SK-N-SH (cell line): ENCODE measurements at regions not wholly inside any gene's neighbourhood (a gene's known extent, or its start where the extent isn't known, plus 50 kb on each side); places are given as distances from the start of the nearest gene placed in this dataset.

Experiments
- CTCF ChIA-PET: fragments of 300-600, 350-600 bp; formaldehyde crosslinking; extraction: SDS; loops from one replicate; lab custom pipeline; 2021; lab: Yijun Ruan, JAX
- POLR2A ChIA-PET: fragments of 350-600 bp; sonication (Branson Sonifier 250); formaldehyde crosslinking; extraction: SDS; loops from one replicate; lab custom pipeline; 2020; ENCODE audit warnings: antibody characterized with exemption, inconsistent platforms; lab: Yijun Ruan, JAX
- DNase-seq: peaks from one replicate; pipeline ENCODE4 v3.0.0; 2012
- H2AFZ ChIP-seq: fragments of 200-600 bp; sonication (generic); 2 replicates; pipeline ENCODE4 v1.8.1; 2016; ENCODE audit warnings: antibody characterized with exemption, mild to moderate bottlenecking, low read depth
- H3F3A ChIP-seq: fragments of 200-600 bp; sonication (generic); replicated peaks from 2 replicates; pipeline ENCODE3; 2016; ENCODE audit warnings: antibody characterized with exemption, mild to moderate bottlenecking; ENCODE audit not compliant: insufficient read depth
- H3K27ac ChIP-seq, 2 experiments: fragments of 200-500 bp in 1 of 2; fragments of 200-600 bp in 1 of 2; sonication (Bioruptor generic) in 1 of 2; sonication (generic), shearing (Covaris generic) in 1 of 2; 2 replicates each; pipeline versions ENCODE4 v1.5.1 to v1.6.1; 2014 to 2016; ENCODE audit warnings: low read depth in 2 of 2, inconsistent platforms in 1 of 2, low read length in 1 of 2, mild to moderate bottlenecking in 1 of 2, mixed read lengths in 1 of 2
- H3K27me3 ChIP-seq: fragments of 200-600 bp; sonication (generic), shearing (Covaris generic); 2 replicates; pipeline ENCODE4 v1.6.1; 2016; ENCODE audit warnings: mixed run types; ENCODE audit not compliant: insufficient read depth
- H3K36me3 ChIP-seq, 2 experiments: fragments of 200-500 bp in 1 of 2; fragments of 200-600 bp in 1 of 2; sonication (Bioruptor generic) in 1 of 2; sonication (generic) in 1 of 2; replicated peaks in 1 of 2; 2 replicates each; pipeline versions ENCODE3 to v1.5.1; 2014 to 2016; ENCODE audit warnings: low read length in 1 of 2, mild to moderate bottlenecking in 1 of 2; ENCODE audit not compliant: insufficient read depth in 2 of 2, control insufficient read depth in 1 of 2
- H3K4me1 ChIP-seq, 2 experiments: fragments of 200-500 bp in 1 of 2; fragments of 200-600 bp in 1 of 2; sonication (Bioruptor generic) in 1 of 2; sonication (generic), shearing (Covaris generic) in 1 of 2; 2 replicates each; pipeline versions ENCODE4 v1.5.1 to v1.6.1; 2014 to 2016; ENCODE audit warnings: low read depth in 1 of 2, low read length in 1 of 2, mixed run types in 1 of 2; ENCODE audit not compliant: insufficient read depth in 2 of 2, control insufficient read depth in 1 of 2
- H3K4me2 ChIP-seq: fragments of 200-600 bp; sonication (generic), shearing (Covaris generic); 2 replicates; pipeline ENCODE4 v1.6.1; 2017; ENCODE audit warnings: mixed run types
- H3K4me3 ChIP-seq, 2 experiments: fragments of 200-500 bp in 1 of 2; fragments of 200-600 bp in 1 of 2; sonication (Bioruptor generic) in 1 of 2; sonication (generic), shearing (Covaris generic) in 1 of 2; 2 replicates each; pipeline versions ENCODE4 v1.5.1 to v1.8.1; 2014 to 2016; ENCODE audit warnings: low read depth in 2 of 2, inconsistent platforms in 1 of 2, low read length in 1 of 2, mild to moderate bottlenecking in 1 of 2, mixed read lengths in 1 of 2, moderate library complexity in 1 of 2
- H3K79me2 ChIP-seq: fragments of 200-600 bp; sonication (generic); 2 replicates; pipeline ENCODE4 v1.8.1; 2017; ENCODE audit warnings: mild to moderate bottlenecking; ENCODE audit not compliant: insufficient read depth
- H3K9ac ChIP-seq: fragments of 200-600 bp; sonication (generic); 2 replicates; pipeline ENCODE4 v1.6.1; 2017; ENCODE audit warnings: mixed run types
- H3K9me2 ChIP-seq: fragments of 200-600 bp; sonication (generic); 2 replicates; pipeline ENCODE4 v1.6.1; 2017; ENCODE audit warnings: mixed run types
- H3K9me3 ChIP-seq: fragments of 200-600 bp; sonication (generic); 2 replicates; pipeline ENCODE4 v1.6.1; 2017; ENCODE audit warnings: mixed run types, mild to moderate bottlenecking, moderate library complexity
- H4K20me1 ChIP-seq: fragments of 200-600 bp; sonication (generic); 2 replicates; pipeline ENCODE4 v1.6.1; 2017; ENCODE audit warnings: mild to moderate bottlenecking, mixed run types; ENCODE audit not compliant: insufficient read depth
- EP300 ChIP-seq, 2 experiments: IDR thresholded peaks; 2 replicates each; pipeline versions ENCODE4 v1.4.0 to v1.6.1; 2012; ENCODE audit warnings: borderline replicate concordance in 1 of 2, low read depth in 1 of 2, low read length in 1 of 2
- EZH2phosphoT487 ChIP-seq: fragments of 200-600 bp; sonication (generic); IDR thresholded peaks from 2 replicates; pipeline ENCODE4 v1.6.1; 2017; ENCODE audit warnings: low read depth, mixed run types, mild to moderate bottlenecking, antibody characterized with exemption, moderate library complexity, borderline replicate concordance
- FOXJ3 ChIP-seq: sonication (generic); formaldehyde crosslinking; IDR thresholded peaks from 2 replicates; pipeline ENCODE4 v1.5.1; 2020; ENCODE audit warnings: mild to moderate bottlenecking, missing genetic modification reagents
- FOXM1 ChIP-seq: IDR thresholded peaks from 2 replicates; pipeline ENCODE4 v1.4.0; 2012; ENCODE audit warnings: low read depth, mild to moderate bottlenecking
- JUND ChIP-seq: IDR thresholded peaks from 2 replicates; pipeline ENCODE4 v1.4.0; 2012
- MXI1 ChIP-seq: IDR thresholded peaks from 2 replicates; pipeline ENCODE4 v1.6.1; 2012; ENCODE audit warnings: mild to moderate bottlenecking, low read depth, low read length, improper control_type of control experiment
- NFIC ChIP-seq: IDR thresholded peaks from 2 replicates; pipeline ENCODE4 v1.4.0; 2012; ENCODE audit warnings: borderline replicate concordance
- NRF1 ChIP-seq: IDR thresholded peaks from 2 replicates; pipeline ENCODE4 v1.6.1; 2012; ENCODE audit warnings: low read depth, mild to moderate bottlenecking, low read length
- RAD21 ChIP-seq: IDR thresholded peaks from 2 replicates; pipeline ENCODE4 v1.6.1; 2012; ENCODE audit warnings: mild to moderate bottlenecking, low read length
- SMC3 ChIP-seq: IDR thresholded peaks from 2 replicates; pipeline ENCODE4 v1.6.1; 2012; ENCODE audit warnings: low read depth, low read length, improper control_type of control experiment
- TAF1 ChIP-seq: IDR thresholded peaks from 2 replicates; pipeline ENCODE4 v1.6.1; 2012; ENCODE audit warnings: low read depth, mild to moderate bottlenecking, low read length, moderate library complexity, borderline replicate concordance
- TCF12 ChIP-seq: IDR thresholded peaks from 2 replicates; pipeline ENCODE4 v1.4.0; 2012
- TEAD4 ChIP-seq: IDR thresholded peaks from 2 replicates; pipeline ENCODE4 v1.4.0; 2012; ENCODE audit warnings: mild to moderate bottlenecking, borderline replicate concordance; ENCODE audit not compliant: insufficient read depth
- YY1 ChIP-seq: IDR thresholded peaks from 2 replicates; pipeline ENCODE4 v1.4.0; 2012; ENCODE audit warnings: low read depth, mild to moderate bottlenecking
- WGBS: methylation state at CpG from one replicate; pipeline ENCODE4 v1.1.6; 2017; ENCODE audit warnings: low lambda C conversion rate; 5-methylcytosine and 5-hydroxymethylcytosine counted together
- TF ChIP-seq, protein P1 (sequence below): IDR thresholded peaks from 2 replicates; pipeline ENCODE4; 2012
- TF ChIP-seq, protein P2 (sequence below): fragments of 150-350 bp; IDR thresholded peaks from 2 replicates; pipeline ENCODE4 v1.6.1; 2017; ENCODE audit warnings: antibody characterized with exemption, low read length, low read depth, borderline replicate concordance
- TF ChIP-seq, protein P3 (sequence below): fragments of 200-600 bp; sonication (generic); IDR thresholded peaks from 2 replicates; pipeline ENCODE4 v1.6.1; 2017; ENCODE audit warnings: antibody characterized with exemption, mild to moderate bottlenecking, moderate library complexity
- TF ChIP-seq, protein P4 (sequence below): IDR thresholded peaks from 2 replicates; pipeline ENCODE4 v1.4.0; 2012; ENCODE audit warnings: low read depth
- TF ChIP-seq, protein P5 (sequence below): IDR thresholded peaks from 2 replicates; pipeline ENCODE4 v1.4.0; 2012; ENCODE audit warnings: low read depth, borderline replicate concordance
- TF ChIP-seq, protein P6 (sequence below): fragments of 150-350 bp; IDR thresholded peaks from 2 replicates; pipeline ENCODE4 v1.6.1; 2016; ENCODE audit warnings: mild to moderate bottlenecking, low read depth, low read length

DNA sequence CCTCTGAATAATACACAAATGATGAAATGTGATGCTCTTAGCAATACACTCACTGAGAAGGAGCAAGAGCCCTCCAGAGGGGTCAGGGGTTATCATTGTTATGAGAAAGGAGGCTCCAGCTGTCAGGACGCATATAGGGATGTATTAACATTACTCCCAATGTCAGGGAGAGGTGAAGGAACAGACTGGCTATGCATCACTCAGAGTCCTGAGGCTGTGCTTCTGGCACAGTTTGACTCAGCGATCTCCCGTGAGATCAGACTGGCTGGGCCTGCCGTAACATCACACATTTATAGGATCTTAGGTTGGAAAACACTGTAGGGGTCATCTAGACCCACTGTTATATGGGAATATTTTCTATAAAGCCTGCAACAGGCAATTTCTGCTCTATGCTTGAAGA lies 226.5 kb upstream of the GLRA1 start:
- CTCF ChIA-PET = no interaction called here

More for the DNA sequence above, 226.5 kb upstream of the GLRA1 start:
- H4K20me1 ChIP-seq = no peaks in the 10 kb centered on the region
- TF ChIP-seq, protein P1, sequence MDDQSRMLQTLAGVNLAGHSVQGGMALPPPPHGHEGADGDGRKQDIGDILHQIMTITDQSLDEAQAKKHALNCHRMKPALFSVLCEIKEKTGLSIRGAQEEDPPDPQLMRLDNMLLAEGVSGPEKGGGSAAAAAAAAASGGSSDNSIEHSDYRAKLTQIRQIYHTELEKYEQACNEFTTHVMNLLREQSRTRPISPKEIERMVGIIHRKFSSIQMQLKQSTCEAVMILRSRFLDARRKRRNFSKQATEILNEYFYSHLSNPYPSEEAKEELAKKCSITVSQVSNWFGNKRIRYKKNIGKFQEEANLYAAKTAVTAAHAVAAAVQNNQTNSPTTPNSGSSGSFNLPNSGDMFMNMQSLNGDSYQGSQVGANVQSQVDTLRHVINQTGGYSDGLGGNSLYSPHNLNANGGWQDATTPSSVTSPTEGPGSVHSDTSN = no peak
- TF ChIP-seq, protein P2, sequence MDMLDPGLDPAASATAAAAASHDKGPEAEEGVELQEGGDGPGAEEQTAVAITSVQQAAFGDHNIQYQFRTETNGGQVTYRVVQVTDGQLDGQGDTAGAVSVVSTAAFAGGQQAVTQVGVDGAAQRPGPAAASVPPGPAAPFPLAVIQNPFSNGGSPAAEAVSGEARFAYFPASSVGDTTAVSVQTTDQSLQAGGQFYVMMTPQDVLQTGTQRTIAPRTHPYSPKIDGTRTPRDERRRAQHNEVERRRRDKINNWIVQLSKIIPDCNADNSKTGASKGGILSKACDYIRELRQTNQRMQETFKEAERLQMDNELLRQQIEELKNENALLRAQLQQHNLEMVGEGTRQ = no peak
- TF ChIP-seq NRF1 (no peak), EZH2phosphoT487 (no peak), SMC3 (no peak), FOXJ3 (CRISPR knock-in tag) (no peak), TCF12 (no peak), TEAD4 (no peak), RAD21 (no peak), MXI1 (no peak), FOXM1 (no peak), YY1 (no peak), TAF1 (no peak), NFIC (no peak), JUND (no peak), EP300 (IDR thresholded peaks at IDR 0.05; ENCODE audit: borderline replicate concordance in 1 of 2, low read depth in 1 of 2, low read length in 1 of 2) (no peak)
- TF ChIP-seq, protein P3, sequence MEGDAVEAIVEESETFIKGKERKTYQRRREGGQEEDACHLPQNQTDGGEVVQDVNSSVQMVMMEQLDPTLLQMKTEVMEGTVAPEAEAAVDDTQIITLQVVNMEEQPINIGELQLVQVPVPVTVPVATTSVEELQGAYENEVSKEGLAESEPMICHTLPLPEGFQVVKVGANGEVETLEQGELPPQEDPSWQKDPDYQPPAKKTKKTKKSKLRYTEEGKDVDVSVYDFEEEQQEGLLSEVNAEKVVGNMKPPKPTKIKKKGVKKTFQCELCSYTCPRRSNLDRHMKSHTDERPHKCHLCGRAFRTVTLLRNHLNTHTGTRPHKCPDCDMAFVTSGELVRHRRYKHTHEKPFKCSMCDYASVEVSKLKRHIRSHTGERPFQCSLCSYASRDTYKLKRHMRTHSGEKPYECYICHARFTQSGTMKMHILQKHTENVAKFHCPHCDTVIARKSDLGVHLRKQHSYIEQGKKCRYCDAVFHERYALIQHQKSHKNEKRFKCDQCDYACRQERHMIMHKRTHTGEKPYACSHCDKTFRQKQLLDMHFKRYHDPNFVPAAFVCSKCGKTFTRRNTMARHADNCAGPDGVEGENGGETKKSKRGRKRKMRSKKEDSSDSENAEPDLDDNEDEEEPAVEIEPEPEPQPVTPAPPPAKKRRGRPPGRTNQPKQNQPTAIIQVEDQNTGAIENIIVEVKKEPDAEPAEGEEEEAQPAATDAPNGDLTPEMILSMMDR = no peak
- TF ChIP-seq, protein P4, sequence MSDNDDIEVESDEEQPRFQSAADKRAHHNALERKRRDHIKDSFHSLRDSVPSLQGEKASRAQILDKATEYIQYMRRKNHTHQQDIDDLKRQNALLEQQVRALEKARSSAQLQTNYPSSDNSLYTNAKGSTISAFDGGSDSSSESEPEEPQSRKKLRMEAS = no peak
- TF ChIP-seq, protein P5, sequence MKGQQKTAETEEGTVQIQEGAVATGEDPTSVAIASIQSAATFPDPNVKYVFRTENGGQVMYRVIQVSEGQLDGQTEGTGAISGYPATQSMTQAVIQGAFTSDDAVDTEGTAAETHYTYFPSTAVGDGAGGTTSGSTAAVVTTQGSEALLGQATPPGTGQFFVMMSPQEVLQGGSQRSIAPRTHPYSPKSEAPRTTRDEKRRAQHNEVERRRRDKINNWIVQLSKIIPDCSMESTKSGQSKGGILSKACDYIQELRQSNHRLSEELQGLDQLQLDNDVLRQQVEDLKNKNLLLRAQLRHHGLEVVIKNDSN = no peak
- TF ChIP-seq, protein P6, sequence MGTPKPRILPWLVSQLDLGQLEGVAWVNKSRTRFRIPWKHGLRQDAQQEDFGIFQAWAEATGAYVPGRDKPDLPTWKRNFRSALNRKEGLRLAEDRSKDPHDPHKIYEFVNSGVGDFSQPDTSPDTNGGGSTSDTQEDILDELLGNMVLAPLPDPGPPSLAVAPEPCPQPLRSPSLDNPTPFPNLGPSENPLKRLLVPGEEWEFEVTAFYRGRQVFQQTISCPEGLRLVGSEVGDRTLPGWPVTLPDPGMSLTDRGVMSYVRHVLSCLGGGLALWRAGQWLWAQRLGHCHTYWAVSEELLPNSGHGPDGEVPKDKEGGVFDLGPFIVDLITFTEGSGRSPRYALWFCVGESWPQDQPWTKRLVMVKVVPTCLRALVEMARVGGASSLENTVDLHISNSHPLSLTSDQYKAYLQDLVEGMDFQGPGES = no peak
- no peaks in the 10 kb centered on the region for H3F3A ChIP-seq
- no peak for DNase-seq
- H3K9ac ChIP-seq = no peak overlapping the region
- no peak overlapping the region for H3K4me3 ChIP-seq
- POLR2A ChIA-PET = no interaction called here
- no peaks in the 10 kb centered on the region for H3K9me3 ChIP-seq
- H3K36me3 ChIP-seq = no peaks in the 10 kb centered on the region
- 16% methylated on average over 4 of the region's 4 CpGs for WGBS
- no peak overlapping the region for H3K4me2 ChIP-seq
- H3K27me3 ChIP-seq = no peaks in the 10 kb centered on the region
- no peak overlapping the region for H3K27ac ChIP-seq
- no peak overlapping the region for H2AFZ ChIP-seq
- H3K9me2 ChIP-seq = no peaks in the 10 kb centered on the region
- H3K4me1 ChIP-seq = no peaks in the 10 kb centered on the region
- no peaks in the 10 kb centered on the region for H3K79me2 ChIP-seq
